ENCODE measurements at regions not wholly inside any gene's neighbourhood (a gene's known extent, or its start where the extent isn't known, plus 50 kb on each side); places are given as distances from the start of the nearest gene placed in this dataset.

- H3K4me3 ChIP-seq (ENCODE audit: low read depth, low read length) = no peak overlapping the region
- no peak for DNase-seq (ENCODE audit: low read depth)
- no peak for TF ChIP-seq CTCF (IDR thresholded peaks at IDR 0.05; ENCODE audit: low read depth, low read length, missing control alignments)
Observed at GRCh38 chr10:71144824-71145223, 67.5 kb upstream of the UNC5B start.

DNA sequence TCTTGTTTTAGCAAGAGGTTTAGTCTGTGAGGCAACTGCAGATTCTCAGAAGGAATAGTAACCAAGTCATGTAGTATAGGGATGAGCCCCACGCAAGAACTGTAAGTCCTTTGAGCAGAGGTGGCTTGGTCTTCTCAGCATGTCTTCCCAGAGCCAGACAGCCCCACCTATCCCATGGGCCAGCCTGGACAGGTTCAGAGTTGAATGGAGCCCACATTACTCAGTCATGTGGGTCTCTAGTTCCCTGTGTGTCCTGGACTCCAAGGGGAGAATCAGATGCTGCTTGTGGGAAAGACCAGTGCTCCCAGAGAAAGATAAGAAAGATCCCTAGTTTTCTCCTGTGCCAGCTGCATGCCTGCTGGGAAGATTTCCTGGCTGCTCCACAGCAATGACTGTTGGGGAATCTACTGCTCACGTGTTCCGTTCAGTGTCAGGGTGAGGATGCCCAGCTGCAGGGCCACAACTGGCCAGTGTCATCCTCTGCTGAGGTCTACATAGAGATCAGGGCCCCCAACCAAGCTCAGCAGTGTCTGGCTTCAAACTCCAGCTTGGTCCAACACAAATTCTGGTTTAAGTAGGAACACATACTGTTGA, 66.9 kb upstream of the UNC5B start:
- no peak for TF ChIP-seq CTCF (IDR thresholded peaks at IDR 0.05; ENCODE audit: low read depth, low read length, missing control alignments)

GRCh38 chr10:71150796-71151195, 61.6 kb upstream of the UNC5B start:
- no peak for DNase-seq (ENCODE audit: low read depth)
- no peak for TF ChIP-seq CTCF (IDR thresholded peaks at IDR 0.05; ENCODE audit: low read depth, low read length, missing control alignments)

More for the DNA sequence above, 66.9 kb upstream of the UNC5B start:
- no peak overlapping the region for H3K4me3 ChIP-seq (ENCODE audit: low read depth, low read length)
- no peak for DNase-seq (ENCODE audit: low read depth)

DNA sequence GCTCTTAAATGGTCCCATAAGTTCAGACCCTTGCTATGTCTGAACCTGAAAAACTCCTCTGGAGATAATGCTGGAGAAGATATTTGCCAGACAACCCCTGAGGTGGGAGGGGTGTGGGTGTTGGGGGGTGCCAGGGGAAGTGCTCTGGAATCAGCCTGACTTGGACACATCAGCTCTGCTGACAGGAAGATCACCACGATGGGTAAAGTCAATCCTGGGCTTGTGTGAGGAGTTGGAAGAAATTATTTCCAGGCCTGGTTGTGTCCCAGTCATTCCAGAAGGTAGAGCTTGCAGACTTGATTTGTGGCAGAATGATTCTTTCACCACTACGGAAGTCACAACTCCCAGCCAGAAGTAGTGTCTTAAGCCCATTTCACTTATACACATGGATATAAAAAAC, 60.3 kb upstream of the UNC5B start:
- TF ChIP-seq CTCF (IDR thresholded peaks at IDR 0.05; ENCODE audit: low read depth, low read length, missing control alignments) = no peak
- no peak for DNase-seq (ENCODE audit: low read depth)
- H3K4me3 ChIP-seq (ENCODE audit: low read depth, low read length) = no peak overlapping the region

More at GRCh38 chr10:71150796-71151195, 61.6 kb upstream of the UNC5B start:
- H3K4me3 ChIP-seq (ENCODE audit: low read depth, low read length) = no peak overlapping the region

GRCh38 chr10:71156436-71156835, 55.9 kb upstream of the UNC5B start:
- TF ChIP-seq CTCF (IDR thresholded peaks at IDR 0.05; ENCODE audit: low read depth, low read length, missing control alignments) = no peak
- no peak overlapping the region for H3K4me3 ChIP-seq (ENCODE audit: low read depth, low read length)
- DNase-seq (ENCODE audit: low read depth) = no peak

DNA sequence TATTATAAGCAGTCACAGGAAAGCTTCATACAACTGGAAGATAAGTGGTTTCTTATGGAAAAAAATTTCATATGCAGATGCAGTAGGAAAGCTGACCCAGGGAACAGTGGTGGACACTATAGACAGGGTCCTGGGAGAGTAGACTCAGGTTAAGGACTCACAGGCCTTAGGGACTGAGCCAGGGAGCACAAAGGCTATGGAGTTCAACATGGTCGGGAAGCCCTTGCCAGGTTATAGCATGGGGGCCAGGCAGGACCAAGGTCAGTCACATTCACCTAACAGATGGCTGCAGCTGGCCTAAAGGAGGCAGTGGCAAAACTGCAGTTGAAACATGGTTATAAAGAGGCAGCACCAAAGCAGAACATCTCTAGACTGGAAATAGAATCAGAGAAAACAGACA, 54.9 kb upstream of the UNC5B start:
- no peak for TF ChIP-seq CTCF (IDR thresholded peaks at IDR 0.05; ENCODE audit: low read depth, low read length, missing control alignments)
- DNase-seq (ENCODE audit: low read depth) = no peak
- no peak overlapping the region for H3K4me3 ChIP-seq (ENCODE audit: low read depth, low read length)

DNA sequence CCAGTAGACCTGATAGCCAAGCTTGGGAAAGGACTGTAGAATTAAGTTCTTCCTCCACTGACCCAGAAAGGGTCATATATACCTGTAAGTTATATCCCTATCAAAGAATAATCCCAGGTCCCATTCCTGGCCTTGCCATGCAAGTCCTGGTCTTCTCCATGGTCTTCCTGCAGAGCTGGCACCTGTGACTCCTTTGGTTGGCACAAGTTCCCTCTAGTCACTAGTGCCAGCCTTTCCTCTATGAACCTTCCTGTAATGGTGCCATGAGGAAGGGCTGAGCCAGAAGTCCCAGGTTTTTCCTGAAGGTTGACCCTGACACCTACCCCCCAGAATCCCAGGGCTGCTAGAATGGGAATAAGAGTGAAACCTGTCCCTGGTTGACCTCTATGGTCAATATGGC, 54.1 kb upstream of the UNC5B start:
- no peak for TF ChIP-seq CTCF (IDR thresholded peaks at IDR 0.05; ENCODE audit: low read depth, low read length, missing control alignments)
- no peak overlapping the region for H3K4me3 ChIP-seq (ENCODE audit: low read depth, low read length)
- no peak for DNase-seq (ENCODE audit: low read depth)

All from GM12864 (cell line).